T-helper 2 cell treated with Interferon-gamma antibody and Interleukin-4, amounts not matched to agents 100 ng/mL and 5 ng/mL, for 36 hours (primary cell): ENCODE measurements at regions not wholly inside any gene's neighbourhood (a gene's known extent, or its start where the extent isn't known, plus 50 kb on each side); places are given as distances from the start of the nearest gene placed in this dataset.

Experiments used
- intact Hi-C: fragments of 100-400 bp; cut with micrococcal nuclease; formaldehyde crosslinking; loops from one replicate; pipeline ENCODE4 v1.15.1; 2023

DNA sequence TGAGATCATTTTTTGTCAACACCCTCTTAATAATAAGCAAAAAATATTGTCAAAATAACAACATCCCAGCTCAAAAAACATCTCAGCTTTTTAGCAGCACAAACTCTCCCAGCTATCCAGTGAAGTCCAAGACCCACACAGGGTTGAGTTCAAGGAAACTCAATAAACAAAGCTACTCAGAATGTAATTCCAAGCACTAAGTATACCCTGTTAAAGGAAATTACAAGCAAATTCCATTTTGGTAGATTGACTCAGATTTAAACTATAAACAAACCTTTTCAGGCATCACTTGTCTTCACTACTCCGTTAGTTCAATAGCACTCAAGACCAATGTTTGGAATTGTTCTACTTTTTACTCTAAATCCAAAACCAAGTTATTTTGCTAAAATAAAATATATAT, 506.0 kb upstream of the INTU start:
- intact Hi-C loops = no loop called here

DNA sequence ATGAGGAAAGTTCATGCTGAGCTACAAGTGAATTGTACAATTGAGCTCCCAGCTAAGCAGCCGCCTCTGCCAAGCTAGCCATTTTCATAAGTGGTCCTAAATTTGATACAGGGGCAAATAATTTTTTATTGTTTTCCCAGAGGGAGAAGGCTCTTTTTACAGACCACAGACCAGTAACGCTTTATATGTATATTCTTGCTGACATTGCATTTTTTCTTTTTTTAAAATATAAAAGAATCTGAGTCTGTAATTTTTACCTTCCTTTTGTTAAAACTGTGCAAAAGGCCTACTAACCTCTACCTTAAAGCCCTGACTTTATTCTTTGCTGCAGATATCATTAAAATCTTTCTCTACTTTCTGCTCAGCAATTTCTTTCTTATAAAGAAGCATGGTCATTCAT, 501.2 kb upstream of the INTU start:
- intact Hi-C loops = no loop called here

DNA sequence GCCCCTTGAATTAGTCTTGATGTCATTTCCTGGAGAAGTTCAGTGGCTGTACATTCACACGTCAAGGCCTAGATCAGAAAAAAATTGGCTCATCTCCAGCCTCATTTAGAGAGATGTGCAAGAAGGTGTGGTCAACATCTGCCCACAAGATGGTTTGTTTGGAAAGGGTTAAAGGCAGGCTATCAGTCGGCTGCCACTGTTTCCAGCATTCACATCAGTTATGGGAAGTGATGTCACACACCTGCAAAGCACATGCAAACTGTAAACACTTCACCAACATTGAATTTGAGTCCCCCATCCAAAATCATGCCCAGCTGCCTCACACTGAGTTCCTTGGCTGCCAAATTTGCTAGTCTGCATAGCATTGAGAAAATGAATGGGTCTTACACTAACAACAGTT, 498.3 kb upstream of the INTU start:
- intact Hi-C loops = no loop called here

DNA sequence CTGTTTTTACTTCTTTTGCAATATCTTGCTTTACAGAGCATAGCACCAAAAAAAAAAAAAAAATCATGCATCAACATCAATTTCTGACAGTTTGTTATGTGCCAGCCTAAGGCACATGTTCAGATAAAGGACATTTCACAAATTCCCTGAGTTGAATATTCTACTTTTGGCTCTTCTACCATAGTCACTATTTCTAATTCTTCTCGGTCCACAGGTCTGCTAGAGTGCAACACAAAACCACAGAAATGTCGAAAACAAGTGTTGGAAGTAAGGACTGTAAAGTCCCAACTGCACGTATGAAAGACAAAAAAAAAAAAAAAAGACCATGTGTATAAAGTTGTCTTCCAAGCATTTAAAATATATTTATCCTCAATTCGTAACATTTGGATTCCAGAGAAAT, 494.2 kb upstream of the INTU start:
- intact Hi-C loops = no loop called here

DNA sequence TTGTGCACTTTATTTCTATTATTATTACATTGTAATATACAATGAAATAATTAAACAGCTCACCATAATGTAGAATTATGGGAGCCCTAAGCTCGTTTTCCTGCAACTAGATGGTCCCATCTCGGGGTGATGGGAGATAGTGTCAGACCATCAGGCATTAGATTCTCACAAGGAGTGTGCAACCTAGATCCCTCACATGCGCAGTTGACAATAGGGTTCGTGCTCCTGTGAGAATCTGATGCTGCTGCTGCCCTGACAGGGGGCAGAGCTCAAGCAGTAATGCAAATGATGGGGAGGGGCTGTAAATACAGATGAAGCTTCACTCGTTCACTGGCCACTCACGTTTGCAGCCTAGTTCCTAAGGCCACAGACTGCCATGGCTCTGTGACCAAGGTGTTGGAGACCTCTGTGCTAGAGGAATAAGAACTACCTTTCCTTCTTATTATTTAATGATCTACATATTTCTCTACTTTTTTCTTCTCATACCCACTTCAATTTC, 492.9 kb upstream of the INTU start:
- intact Hi-C loops = no loop called here

- intact Hi-C loops = no loop called here
Observed at GRCh38 chr4:127140306-127140705, 492.5 kb upstream of the INTU start.

GRCh38 chr4:127141856-127142255, 490.9 kb upstream of the INTU start:
- intact Hi-C loops = no loop called here

DNA sequence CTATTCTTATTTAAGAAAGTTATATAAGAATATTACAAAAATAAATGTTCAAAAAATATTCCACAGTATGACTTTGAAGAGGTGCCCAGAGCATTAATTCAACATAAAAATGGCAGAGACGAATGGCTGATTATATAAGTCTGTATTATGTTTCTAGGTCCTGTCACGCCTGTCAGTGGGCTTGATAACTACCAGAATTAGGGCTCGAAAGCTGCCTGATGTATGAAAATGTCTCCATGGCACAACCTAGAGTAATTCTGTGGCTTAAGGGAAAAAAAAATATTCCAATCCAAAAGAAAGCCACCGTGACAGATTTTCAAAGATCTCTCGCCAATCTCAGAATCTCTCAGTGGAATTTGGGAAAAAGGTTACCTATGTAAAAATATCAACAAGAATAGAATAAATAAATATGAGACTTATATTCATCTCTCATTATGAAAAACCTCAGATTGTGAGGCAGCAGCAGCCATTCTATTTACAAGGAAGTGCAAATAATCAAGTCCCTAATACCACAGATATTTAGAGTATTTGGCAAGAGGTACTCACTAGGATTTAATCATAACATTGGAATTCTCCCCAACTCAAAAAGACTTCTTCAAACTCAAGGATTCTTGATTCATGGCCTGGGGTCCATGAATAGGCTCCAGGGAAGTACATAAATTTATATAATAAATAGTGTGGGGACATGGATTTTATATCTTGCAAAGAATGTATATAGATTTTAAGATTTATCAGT, 489.1 kb upstream of the INTU start:
- intact Hi-C loops = no loop called here

GRCh38 chr4:127145006-127145540, 487.7 kb upstream of the INTU start:
- intact Hi-C loops = no loop called here

- intact Hi-C loops = no loop called here
Observed at GRCh38 chr4:127148165-127148564, 484.6 kb upstream of the INTU start.

DNA sequence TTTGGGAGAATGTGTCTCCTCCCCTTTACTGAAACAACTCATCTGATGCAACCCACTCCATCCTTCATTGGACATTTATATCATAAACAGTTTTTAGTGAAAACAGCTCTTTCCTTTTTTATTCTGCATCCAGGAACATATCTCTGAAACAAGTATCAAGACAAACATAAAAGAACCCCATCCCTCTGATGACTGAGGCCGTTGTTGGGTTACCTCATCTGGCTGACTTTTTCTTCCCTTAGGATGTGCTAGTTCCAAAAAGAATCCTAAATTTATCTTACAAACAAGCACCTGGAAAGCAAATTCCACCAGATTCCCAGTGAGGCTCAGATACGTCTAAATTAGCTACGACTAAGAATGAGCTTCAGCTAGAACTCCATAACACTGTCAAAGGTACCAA, 483.7 kb upstream of the INTU start:
- intact Hi-C loops = no loop called here

DNA sequence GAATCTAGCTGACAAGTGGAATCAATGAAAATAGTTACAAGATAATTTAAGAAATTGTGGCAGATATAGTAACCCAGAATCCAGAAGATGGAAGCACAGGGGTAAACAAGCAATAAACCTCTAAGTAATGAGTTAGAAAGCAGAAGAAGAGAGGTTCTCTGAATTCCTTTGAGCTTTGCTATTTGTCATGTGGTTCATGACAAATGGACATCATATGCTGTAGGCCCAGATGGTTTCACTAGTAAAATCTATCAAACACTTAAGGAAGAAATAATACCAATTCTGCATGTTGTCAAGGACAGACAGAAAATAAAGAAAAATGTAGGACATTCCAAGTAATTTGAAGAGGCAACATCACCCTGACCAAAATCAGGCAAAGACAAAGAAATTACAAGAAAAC, 480.8 kb upstream of the INTU start:
- intact Hi-C loops = no loop called here

- intact Hi-C loops = no loop called here
Observed at GRCh38 chr4:127155116-127155515, 477.6 kb upstream of the INTU start.

- intact Hi-C loops = no loop called here
Observed at GRCh38 chr4:127155555-127155954, 477.2 kb upstream of the INTU start.

DNA sequence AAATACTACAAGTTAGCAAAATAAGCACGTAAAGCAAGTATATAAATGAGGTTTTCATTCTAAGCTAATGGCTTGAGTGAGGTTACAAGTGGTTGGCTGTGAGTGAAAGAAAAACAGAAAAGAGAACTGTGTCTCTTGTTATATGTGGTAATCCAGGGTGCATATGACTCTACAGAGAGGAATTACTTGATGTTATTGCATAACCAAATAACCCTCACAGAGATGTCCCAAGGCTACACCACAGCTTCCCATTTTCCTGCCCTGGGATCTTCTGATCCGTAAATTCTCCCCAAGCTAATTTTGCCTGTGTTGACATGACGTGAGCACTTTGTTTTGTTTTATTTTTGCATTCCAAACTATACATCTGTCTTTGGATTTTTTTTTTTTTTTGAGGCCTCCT, 470.0 kb upstream of the INTU start:
- intact Hi-C loops = no loop called here

DNA sequence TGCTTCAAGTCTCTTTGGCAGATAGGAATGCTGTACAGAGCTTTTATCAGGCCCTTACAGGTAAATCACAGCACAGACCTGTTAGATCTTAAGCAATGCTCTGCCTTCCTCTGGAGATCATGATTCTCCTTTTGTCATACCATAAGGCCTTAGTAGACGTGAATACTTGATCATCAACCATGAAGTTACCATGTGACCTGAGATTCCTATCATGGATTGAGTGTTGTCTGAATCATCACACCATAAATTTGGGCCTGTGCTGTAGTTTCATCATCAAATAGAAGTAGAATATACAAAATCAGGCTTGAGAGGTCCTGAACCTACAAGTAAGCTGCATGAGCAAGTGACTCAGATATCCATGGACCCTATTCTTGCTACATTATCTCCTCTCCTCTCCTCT, 466.8 kb upstream of the INTU start:
- intact Hi-C loops = no loop called here

DNA sequence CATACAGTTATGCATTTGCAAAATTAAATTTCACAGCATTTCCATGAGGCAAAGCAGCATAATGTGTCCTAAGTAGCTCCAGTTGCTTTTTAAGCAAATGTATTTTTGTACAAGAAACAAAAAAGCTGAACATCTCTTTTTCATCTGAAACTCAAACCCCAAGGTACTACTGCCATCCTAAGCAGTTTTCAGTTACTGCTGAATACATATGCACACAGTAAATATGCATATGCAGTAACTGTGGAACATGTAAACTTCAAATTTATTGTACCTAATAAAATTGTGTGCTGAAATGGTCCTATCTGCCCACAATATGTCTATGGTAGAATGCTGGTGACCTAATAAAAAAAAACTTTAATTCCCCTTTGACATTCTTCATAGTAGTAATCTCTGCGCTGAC, 458.6 kb upstream of the INTU start:
- intact Hi-C loops = no loop called here

- intact Hi-C loops = no loop called here
Observed at GRCh38 chr4:127174616-127175015, 458.1 kb upstream of the INTU start.

DNA sequence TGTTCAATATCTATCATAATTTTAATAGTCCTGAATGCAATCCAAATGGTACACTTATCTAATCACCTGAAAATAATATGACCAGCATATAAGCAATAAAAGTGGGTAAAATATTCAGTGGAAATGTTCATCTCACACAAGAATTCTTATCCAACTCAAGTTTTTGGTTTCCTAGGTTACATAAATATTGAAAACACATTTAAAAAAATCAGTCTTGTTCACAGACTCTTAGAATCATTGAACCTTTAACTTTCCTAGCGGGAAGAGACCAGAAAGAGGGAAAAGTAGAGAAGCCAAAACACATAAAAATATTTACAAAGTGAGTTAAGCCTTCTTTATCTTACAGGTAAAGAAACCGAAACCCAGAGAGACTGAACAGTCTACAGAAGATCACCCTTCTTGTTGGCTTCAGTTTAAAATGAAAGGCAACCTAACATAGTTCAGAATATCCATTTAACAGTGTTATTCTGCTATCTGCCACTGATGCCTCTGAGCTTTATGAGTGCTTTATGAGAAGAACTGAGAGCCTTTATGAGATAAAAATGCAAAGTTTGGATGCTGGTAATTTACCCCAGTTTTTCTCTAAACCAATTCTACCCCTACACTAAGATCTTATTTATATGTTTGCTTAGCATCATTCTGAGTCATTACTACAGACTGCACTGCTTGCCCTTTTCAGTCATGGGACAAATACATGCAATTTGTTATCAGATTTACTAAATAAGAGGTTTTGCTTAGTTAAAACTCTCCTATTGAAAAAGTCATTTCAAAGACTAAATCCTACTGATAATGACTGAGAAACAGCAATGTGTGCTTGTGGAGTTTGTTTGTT, 453.3 kb upstream of the INTU start:
- intact Hi-C loops = no loop called here

DNA sequence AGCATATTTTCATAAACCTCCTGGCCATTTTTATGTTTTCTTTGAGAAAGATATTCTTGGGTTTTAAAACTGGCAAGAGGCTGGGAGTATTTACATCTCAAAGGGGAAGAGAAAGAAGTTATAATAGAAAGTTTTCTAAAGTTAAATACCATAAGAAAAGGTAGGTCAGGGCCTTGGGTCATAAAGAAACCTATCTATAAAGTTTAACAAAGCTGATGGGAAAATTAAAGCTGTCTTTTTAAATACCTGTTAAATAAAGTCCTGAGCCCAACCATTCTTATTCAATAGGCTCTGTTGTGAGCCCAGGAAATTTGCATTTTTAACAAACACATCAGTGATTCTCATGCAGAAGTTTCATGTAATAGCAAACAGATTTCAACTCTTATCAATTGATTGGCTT, 451.8 kb upstream of the INTU start:
- intact Hi-C loops = no loop called here

DNA sequence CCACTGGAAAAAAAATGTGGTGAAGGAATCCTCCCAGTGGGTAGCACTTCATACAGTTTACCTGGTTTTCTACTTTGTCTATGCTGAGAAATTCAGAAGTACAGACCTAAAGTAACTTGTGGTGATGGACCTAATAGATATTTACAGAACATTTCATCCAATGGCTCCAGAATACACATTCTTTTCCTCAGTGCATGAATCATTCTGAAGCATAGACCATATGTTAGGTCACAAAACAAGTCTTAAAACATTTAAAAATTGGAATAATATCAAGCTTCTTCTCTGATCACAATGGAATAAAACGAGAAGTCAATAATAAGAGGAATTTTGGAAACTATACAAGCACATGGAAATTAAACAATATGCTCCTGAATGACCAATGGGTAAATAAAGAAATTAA, 450.1 kb upstream of the INTU start:
- intact Hi-C loops = no loop called here

DNA sequence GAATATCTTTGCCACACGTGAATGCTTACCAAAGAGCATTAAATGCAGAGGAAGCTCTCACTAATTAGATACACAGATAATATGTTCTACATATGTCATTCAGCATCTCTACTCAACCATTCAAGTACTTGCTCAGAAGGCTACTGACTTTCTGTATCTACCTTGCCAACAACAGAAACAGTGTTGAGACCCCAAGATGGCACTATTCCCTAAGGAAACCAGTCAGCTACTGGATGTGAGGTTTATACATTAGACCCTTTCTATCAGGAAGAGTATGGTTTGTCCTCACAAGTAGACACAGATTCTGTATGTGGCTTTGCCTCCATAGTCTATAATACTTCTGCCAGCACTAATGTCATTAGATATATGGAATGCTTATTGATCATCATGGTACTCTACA, 443.9 kb upstream of the INTU start:
- intact Hi-C loops = no loop called here

- intact Hi-C loops = no loop called here
Observed at GRCh38 chr4:127194281-127194680, 438.5 kb upstream of the INTU start.
